Liver (tissue), 8 donors: ENCODE measurements at regions not wholly inside any gene's neighbourhood (a gene's known extent, or its start where the extent isn't known, plus 50 kb on each side); places are given as distances from the start of the nearest gene placed in this dataset.

ENCODE experiments used
- DNase-seq: peaks from one replicate; pipeline ENCODE4 v3.0.0-alpha.2; 2017; ENCODE audit warnings: low spot score
- H3K27ac ChIP-seq, 2 donors: one replicate each; pipeline ENCODE4 v1.7.0; 2013; ENCODE audit warnings: inconsistent platforms in 2 of 2, low read length in 2 of 2, control low read depth in 1 of 2, low read depth in 1 of 2, mild to moderate bottlenecking in 1 of 2
- H3K27me3 ChIP-seq, 4 donors: one replicate each; pipeline versions ENCODE4 v1.6.1 to v1.7.0; 2013; ENCODE audit warnings: low read length in 3 of 4, inconsistent platforms in 1 of 4, mild to moderate bottlenecking in 1 of 4, moderate library complexity in 1 of 4; ENCODE audit not compliant: control insufficient read depth in 4 of 4, insufficient read depth in 4 of 4
- H3K36me3 ChIP-seq, 4 donors: one replicate each; pipeline versions ENCODE4 v1.6.1 to v1.7.0; 2013; ENCODE audit warnings: low read length in 3 of 4, mild to moderate bottlenecking in 3 of 4, low read depth in 1 of 4, moderate library complexity in 1 of 4; ENCODE audit not compliant: control insufficient read depth in 4 of 4, insufficient read depth in 3 of 4
- H3K4me1 ChIP-seq, 4 donors: one replicate each; pipeline versions ENCODE4 v1.6.1 to v1.7.0; 2013; ENCODE audit warnings: low read length in 3 of 4, mild to moderate bottlenecking in 3 of 4, moderate library complexity in 1 of 4; ENCODE audit not compliant: control insufficient read depth in 4 of 4, insufficient read depth in 4 of 4
- H3K4me3 ChIP-seq, 3 donors: one replicate each; pipeline versions ENCODE4 v1.6.1 to v1.7.0; 2013; ENCODE audit warnings: low read length in 3 of 3, control low read depth in 1 of 3, low read depth in 1 of 3, mild to moderate bottlenecking in 1 of 3
- H3K9ac ChIP-seq, 2 donors: one replicate each; pipeline ENCODE4 v1.7.0; 2013; ENCODE audit warnings: low read length in 2 of 2, mild to moderate bottlenecking in 2 of 2, moderate library complexity in 2 of 2, control low read depth in 1 of 2, low read depth in 1 of 2
- H3K9me3 ChIP-seq, 4 donors: one replicate each; pipeline versions ENCODE4 v1.6.1 to v1.7.0; 2013; ENCODE audit warnings: low read length in 3 of 4; ENCODE audit not compliant: control insufficient read depth in 4 of 4
- CTCF ChIP-seq: fragments of 150-350 bp; IDR thresholded peaks from 2 replicates; pipeline ENCODE4 v1.5.1; 2017; ENCODE audit warnings: improper control_type of control experiment, low read depth, low read length; ENCODE audit not compliant: missing input control
- EGR1 ChIP-seq, 2 donors: IDR thresholded peaks; 2 replicates each; pipeline ENCODE4 v1.6.1; 2016 to 2018; ENCODE audit warnings: antibody characterized with exemption in 2 of 2, low read depth in 2 of 2
- GABPA ChIP-seq, 2 donors: IDR thresholded peaks in 1 of 2; conservative IDR thresholded peaks in 1 of 2; 2 replicates each; pipeline ENCODE4 v1.6.1; 2016; ENCODE audit warnings: antibody characterized with exemption in 2 of 2, mild to moderate bottlenecking in 1 of 2, moderate library complexity in 1 of 2
- HNF4A ChIP-seq, 2 donors: conservative IDR thresholded peaks; 2 replicates each; pipeline ENCODE4 v1.6.1; 2016; ENCODE audit warnings: antibody characterized with exemption in 2 of 2, mild to moderate bottlenecking in 2 of 2
- JUND ChIP-seq, 2 donors: IDR thresholded peaks; 2 replicates each; pipeline ENCODE4 v1.6.1; 2016; ENCODE audit warnings: antibody characterized with exemption in 2 of 2
- MAX ChIP-seq: IDR thresholded peaks from 2 replicates; pipeline ENCODE4 v1.6.1; 2016; ENCODE audit warnings: antibody characterized with exemption
- NR2F2 ChIP-seq: IDR thresholded peaks from 2 replicates; pipeline ENCODE4 v1.6.1; 2016; ENCODE audit warnings: antibody characterized with exemption
- RXRA ChIP-seq, 2 donors: IDR thresholded peaks; 2 replicates each; pipeline ENCODE4 v1.6.1; 2017 to 2018; ENCODE audit warnings: antibody characterized with exemption in 2 of 2, mild to moderate bottlenecking in 1 of 2
- SP1 ChIP-seq: IDR thresholded peaks from 2 replicates; pipeline ENCODE4 v1.6.1; 2018; ENCODE audit warnings: antibody characterized with exemption, mild to moderate bottlenecking
- YY1 ChIP-seq: IDR thresholded peaks from 2 replicates; pipeline ENCODE4 v1.6.1; 2016; ENCODE audit warnings: antibody characterized with exemption, mild to moderate bottlenecking
- ZBTB33 ChIP-seq: IDR thresholded peaks from 2 replicates; pipeline ENCODE4 v1.6.1; 2016; ENCODE audit warnings: antibody characterized with exemption
- WGBS: extraction: QIAGEN DNeasy Blood & Tissue Kit; methylation state at CpG from one replicate; pipeline ENCODE4 v1.1.7; 2013; 5-methylcytosine and 5-hydroxymethylcytosine counted together
- donor health status: healthy.
- donor health status: healthy.
- donor health status: healthy.
- donor health status: healthy.
- donor health status: healthy.

- TF ChIP-seq CTCF (no peak), YY1 (no peak), MAX (no peak), JUND (IDR thresholded peaks at IDR 0.05) (no peak)
Observed at GRCh38 chr2:138217975-138218374, 253.7 kb downstream of the HNMT start (continued).

- H3K9me3 ChIP-seq: no peaks in the 10 kb centered on the region
- no peaks in the 10 kb centered on the region for H3K27me3 ChIP-seq
- no peaks in the 10 kb centered on the region for H3K36me3 ChIP-seq
- no peak for TF ChIP-seq YY1
- TF ChIP-seq CTCF: no peak
- TF ChIP-seq HNF4A (conservative IDR thresholded peaks at IDR 0.05): no peak
- no peak for TF ChIP-seq JUND (IDR thresholded peaks at IDR 0.05)
- TF ChIP-seq ZBTB33: no peak
- TF ChIP-seq RXRA (IDR thresholded peaks at IDR 0.05): no peak
- no peak for TF ChIP-seq EGR1 (IDR thresholded peaks at IDR 0.05; ENCODE audit: low read depth in 2 of 2)
- no peak for TF ChIP-seq SP1
- TF ChIP-seq GABPA (IDR thresholded peaks at IDR 0.05 in 1 of 2, conservative IDR thresholded peaks at IDR 0.05 in 1 of 2): no peak
- TF ChIP-seq MAX: no peak
- no peaks in the 10 kb centered on the region for H3K4me1 ChIP-seq
- H3K4me3 ChIP-seq: no peak overlapping the region
- 92% methylated on average over 1 of the region's 1 CpG for WGBS
- no peak overlapping the region for H3K9ac ChIP-seq
- DNase-seq: no peak
- H3K27ac ChIP-seq: no peak overlapping the region
Observed at GRCh38 chr2:138218397-138218796, 254.1 kb downstream of the HNMT start.

- Histone ChIP-seq H3K9me3 (no peaks in the 10 kb centered on the region), H3K27me3 (no peaks in the 10 kb centered on the region), H3K4me1 (no peaks in the 10 kb centered on the region), H3K9ac (no peak overlapping the region), H3K27ac (no peak overlapping the region), H3K36me3 (no peaks in the 10 kb centered on the region), H3K4me3 (no peak overlapping the region)
- no peak for DNase-seq
- 92% methylated on average over 5 of the region's 5 CpGs for WGBS
- no peak for TF ChIP-seq NR2F2
- TF ChIP-seq CTCF: no peak
Observed at GRCh38 chr2:138219961-138220360, 255.7 kb downstream of the HNMT start.
